HEK293 (cell line): ENCODE measurements at regions not wholly inside any gene's neighbourhood (a gene's known extent, or its start where the extent isn't known, plus 50 kb on each side); places are given as distances from the start of the nearest gene placed in this dataset.

Experiments used
- CTCF ChIA-PET: fragments of 350-600 bp; formaldehyde crosslinking; extraction: SDS; loops from one replicate; lab custom pipeline; 2021; ENCODE audit warnings: antibody characterized with exemption; lab: Yijun Ruan, JAX
- POLR2A ChIA-PET: fragments of 300-600 bp; formaldehyde crosslinking; extraction: SDS; loops from one replicate; lab custom pipeline; 2020; ENCODE audit warnings: antibody characterized with exemption, inconsistent platforms; lab: Yijun Ruan, JAX
- H3K27ac ChIP-seq: fragments of 200-500 bp; sonication (Bioruptor generic); 2 replicates; pipeline ENCODE4 v1.5.1; 2014; ENCODE audit warnings: low read depth, low read length, control low read depth, inconsistent platforms; ENCODE audit errors: extremely low read depth
- H3K36me3 ChIP-seq, 2 experiments: fragments of 200-500 bp in 1 of 2; sonication (Bioruptor generic) in 1 of 2; 1 replicate in 1 of 2; 2 replicates in 1 of 2; pipeline ENCODE4 v1.5.1; 2014 to 2017; ENCODE audit warnings: inconsistent platforms in 2 of 2, low read length in 2 of 2; ENCODE audit not compliant: control insufficient read depth in 2 of 2, insufficient read depth in 1 of 2
- H3K4me1 ChIP-seq: fragments of 200-500 bp; sonication (Bioruptor generic); 2 replicates; pipeline ENCODE4 v1.5.1; 2014; ENCODE audit warnings: mild to moderate bottlenecking, low read length, inconsistent platforms; ENCODE audit not compliant: control insufficient read depth, insufficient read depth
- H3K4me3 ChIP-seq: 2 replicates; pipeline ENCODE4 v1.5.1; 2011; ENCODE audit warnings: low read depth, mild to moderate bottlenecking, control low read depth, low read length, moderate library complexity
- H3K9me3 ChIP-seq: fragments of 200-500 bp; sonication (Bioruptor generic); 2 replicates; pipeline ENCODE4 v1.5.1; 2014; ENCODE audit warnings: low read depth, low read length, inconsistent platforms; ENCODE audit not compliant: control insufficient read depth, insufficient read depth
- GLIS2 ChIP-seq: fragments of 450-650 bp; formaldehyde crosslinking; IDR thresholded peaks from 2 replicates; pipeline ENCODE4 v1.5.1; 2016; ENCODE audit warnings: missing biosample characterization, missing genetic modification characterization
- HOXA7 ChIP-seq: sonication (generic); formaldehyde crosslinking; IDR thresholded peaks from 2 replicates; pipeline ENCODE4 v1.8.1; 2022; ENCODE audit warnings: missing genetic modification reagents, borderline replicate concordance
- MYNN ChIP-seq: fragments of 450-650 bp; formaldehyde crosslinking; IDR thresholded peaks from 2 replicates; pipeline ENCODE4 v1.5.1; 2016; ENCODE audit warnings: missing biosample characterization, missing genetic modification characterization, borderline replicate concordance
- TCF7L2 ChIP-seq: IDR thresholded peaks from 2 replicates; pipeline ENCODE4 v1.6.1; 2011; ENCODE audit warnings: low read depth, mild to moderate bottlenecking, inconsistent platforms, low read length, moderate library complexity, borderline replicate concordance
- ZFP41 ChIP-seq: fragments of 450-650 bp; formaldehyde crosslinking; IDR thresholded peaks from 2 replicates; pipeline ENCODE4 v1.5.1; 2016; ENCODE audit warnings: missing biosample characterization, missing genetic modification characterization, borderline replicate concordance
- ZNF132 ChIP-seq: fragments of 450-650 bp; formaldehyde crosslinking; IDR thresholded peaks from 2 replicates; pipeline ENCODE4 v1.5.1; 2017; ENCODE audit warnings: missing biosample characterization, missing genetic modification characterization, borderline replicate concordance
- ZNF157 ChIP-seq: fragments of 450-650 bp; formaldehyde crosslinking; IDR thresholded peaks from 2 replicates; pipeline ENCODE4 v1.5.1; 2016; ENCODE audit warnings: missing biosample characterization, missing genetic modification characterization
- ZNF169 ChIP-seq: fragments of 450-650 bp; formaldehyde crosslinking; IDR thresholded peaks from 2 replicates; pipeline ENCODE4 v1.5.1; 2016; ENCODE audit warnings: missing biosample characterization, missing genetic modification characterization
- ZNF174 ChIP-seq: fragments of 450-650 bp; formaldehyde crosslinking; IDR thresholded peaks from 2 replicates; pipeline ENCODE4 v1.5.0; 2017; ENCODE audit warnings: missing biosample characterization, mild to moderate bottlenecking, missing genetic modification characterization
- ZNF175 ChIP-seq: fragments of 450-650 bp; formaldehyde crosslinking; IDR thresholded peaks from 2 replicates; pipeline ENCODE4 v1.5.1; 2016; ENCODE audit warnings: missing biosample characterization, missing genetic modification characterization
- ZNF19 ChIP-seq: fragments of 450-650 bp; formaldehyde crosslinking; IDR thresholded peaks from 2 replicates; pipeline ENCODE4; 2016; ENCODE audit warnings: missing biosample characterization, missing genetic modification characterization, low read depth
- ZNF2 ChIP-seq: fragments of 450-650 bp; formaldehyde crosslinking; IDR thresholded peaks from 2 replicates; pipeline ENCODE4 v1.5.1; 2016; ENCODE audit warnings: missing biosample characterization, missing genetic modification characterization
- ZNF211 ChIP-seq: fragments of 450-650 bp; formaldehyde crosslinking; IDR thresholded peaks from 2 replicates; pipeline ENCODE4 v1.5.1; 2016; ENCODE audit warnings: low read depth, missing biosample characterization, missing genetic modification characterization
- ZNF311 ChIP-seq: fragments of 450-650 bp; formaldehyde crosslinking; IDR thresholded peaks from 2 replicates; pipeline ENCODE4 v1.5.1; 2017; ENCODE audit warnings: missing biosample characterization, missing genetic modification characterization, borderline replicate concordance
- ZNF335 ChIP-seq: fragments of 450-650 bp; formaldehyde crosslinking; conservative IDR thresholded peaks from 2 replicates; pipeline ENCODE4 v1.5.1; 2016; ENCODE audit warnings: missing biosample characterization, missing genetic modification characterization
- ZNF394 ChIP-seq: fragments of 450-650 bp; formaldehyde crosslinking; IDR thresholded peaks from 2 replicates; pipeline ENCODE4 v1.5.1; 2016; ENCODE audit warnings: missing biosample characterization, missing genetic modification characterization, mild to moderate bottlenecking, moderate library complexity, borderline replicate concordance
- ZNF549 ChIP-seq: fragments of 450-650 bp; IDR thresholded peaks from 2 replicates; pipeline ENCODE4 v1.5.1; 2018; ENCODE audit warnings: missing biosample characterization, missing genetic modification characterization, mild to moderate bottlenecking, inconsistent platforms, moderate library complexity
- ZNF558 ChIP-seq: fragments of 450-650 bp; formaldehyde crosslinking; IDR thresholded peaks from 2 replicates; pipeline ENCODE4 v1.5.1; 2016; ENCODE audit warnings: missing biosample characterization, missing genetic modification characterization
- ZNF624 ChIP-seq: fragments of 450-650 bp; formaldehyde crosslinking; IDR thresholded peaks from 2 replicates; pipeline ENCODE4 v1.5.1; 2017; ENCODE audit warnings: missing biosample characterization, missing genetic modification characterization
- ZNF664 ChIP-seq: fragments of 450-650 bp; formaldehyde crosslinking; IDR thresholded peaks from 2 replicates; pipeline ENCODE4 v1.5.1; 2016; ENCODE audit warnings: missing biosample characterization, missing genetic modification characterization
- ZNF670 ChIP-seq: fragments of 450-650 bp; formaldehyde crosslinking; IDR thresholded peaks from 2 replicates; pipeline ENCODE4 v1.5.1; 2016; ENCODE audit warnings: missing biosample characterization, missing genetic modification characterization, low read depth
- TF ChIP-seq, protein P1 (sequence below): fragments of 450-650 bp; formaldehyde crosslinking; IDR thresholded peaks from 2 replicates; pipeline ENCODE4 v1.5.1; 2016; ENCODE audit warnings: missing biosample characterization, missing genetic modification characterization
- TF ChIP-seq, protein P2 (sequence below): fragments of 450-650 bp; formaldehyde crosslinking; IDR thresholded peaks from 2 replicates; pipeline ENCODE4 v1.5.1; 2016; ENCODE audit warnings: missing biosample characterization, missing genetic modification characterization
- TF ChIP-seq, protein P3 (sequence below): fragments of 450-650 bp; formaldehyde crosslinking; IDR thresholded peaks from 2 replicates; pipeline ENCODE4 v1.5.1; 2017; ENCODE audit warnings: missing biosample characterization, mild to moderate bottlenecking, missing genetic modification characterization, moderate library complexity

GRCh38 chr4:17058916-17059741 lies 160.7 kb upstream of the LDB2 start (continued):
- TF ChIP-seq ZNF558 (no peak), TCF7L2 (no peak), ZNF670 (tag by site-specific recombination) (no peak), ZNF175 (no peak), ZNF132 (tag by site-specific recombination) (no peak), ZNF174 (no peak), ZNF169 (tag by site-specific recombination) (no peak), ZNF19 (tag by site-specific recombination) (no peak), ZNF2 (tag by site-specific recombination) (no peak)
- TF ChIP-seq, protein P1, sequence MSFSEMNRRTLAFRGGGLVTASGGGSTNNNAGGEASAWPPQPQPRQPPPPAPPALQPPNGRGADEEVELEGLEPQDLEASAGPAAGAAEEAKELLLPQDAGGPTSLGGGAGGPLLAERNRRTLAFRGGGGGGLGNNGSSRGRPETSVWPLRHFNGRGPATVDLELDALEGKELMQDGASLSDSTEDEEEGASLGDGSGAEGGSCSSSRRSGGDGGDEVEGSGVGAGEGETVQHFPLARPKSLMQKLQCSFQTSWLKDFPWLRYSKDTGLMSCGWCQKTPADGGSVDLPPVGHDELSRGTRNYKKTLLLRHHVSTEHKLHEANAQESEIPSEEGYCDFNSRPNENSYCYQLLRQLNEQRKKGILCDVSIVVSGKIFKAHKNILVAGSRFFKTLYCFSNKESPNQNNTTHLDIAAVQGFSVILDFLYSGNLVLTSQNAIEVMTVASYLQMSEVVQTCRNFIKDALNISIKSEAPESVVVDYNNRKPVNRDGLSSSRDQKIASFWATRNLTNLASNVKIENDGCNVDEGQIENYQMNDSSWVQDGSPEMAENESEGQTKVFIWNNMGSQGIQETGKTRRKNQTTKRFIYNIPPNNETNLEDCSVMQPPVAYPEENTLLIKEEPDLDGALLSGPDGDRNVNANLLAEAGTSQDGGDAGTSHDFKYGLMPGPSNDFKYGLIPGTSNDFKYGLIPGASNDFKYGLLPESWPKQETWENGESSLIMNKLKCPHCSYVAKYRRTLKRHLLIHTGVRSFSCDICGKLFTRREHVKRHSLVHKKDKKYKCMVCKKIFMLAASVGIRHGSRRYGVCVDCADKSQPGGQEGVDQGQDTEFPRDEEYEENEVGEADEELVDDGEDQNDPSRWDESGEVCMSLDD (tag by site-specific recombination): no peak

DNA sequence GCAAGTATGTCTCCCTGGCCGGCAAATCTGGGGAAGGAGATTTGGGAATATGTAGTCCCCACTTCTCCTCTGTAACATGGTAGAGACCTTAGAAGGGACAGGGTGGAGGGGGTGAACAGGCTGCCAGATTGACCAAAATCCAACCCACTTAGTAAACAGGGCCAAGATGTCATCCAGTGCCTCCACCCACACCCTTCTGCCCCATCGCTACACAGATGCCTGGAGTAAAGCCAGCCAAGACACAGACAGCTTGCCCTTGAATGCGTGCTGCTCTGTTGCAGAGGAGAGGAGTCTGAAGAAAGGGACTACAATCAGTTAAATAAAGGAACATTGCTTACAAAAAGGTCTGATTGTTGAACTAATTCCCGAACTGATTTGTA lies 160.1 kb upstream of the LDB2 start:
- H3K9me3 ChIP-seq: no peaks in the 10 kb centered on the region
- CTCF ChIA-PET: no interaction called here
- TF ChIP-seq, protein P2, sequence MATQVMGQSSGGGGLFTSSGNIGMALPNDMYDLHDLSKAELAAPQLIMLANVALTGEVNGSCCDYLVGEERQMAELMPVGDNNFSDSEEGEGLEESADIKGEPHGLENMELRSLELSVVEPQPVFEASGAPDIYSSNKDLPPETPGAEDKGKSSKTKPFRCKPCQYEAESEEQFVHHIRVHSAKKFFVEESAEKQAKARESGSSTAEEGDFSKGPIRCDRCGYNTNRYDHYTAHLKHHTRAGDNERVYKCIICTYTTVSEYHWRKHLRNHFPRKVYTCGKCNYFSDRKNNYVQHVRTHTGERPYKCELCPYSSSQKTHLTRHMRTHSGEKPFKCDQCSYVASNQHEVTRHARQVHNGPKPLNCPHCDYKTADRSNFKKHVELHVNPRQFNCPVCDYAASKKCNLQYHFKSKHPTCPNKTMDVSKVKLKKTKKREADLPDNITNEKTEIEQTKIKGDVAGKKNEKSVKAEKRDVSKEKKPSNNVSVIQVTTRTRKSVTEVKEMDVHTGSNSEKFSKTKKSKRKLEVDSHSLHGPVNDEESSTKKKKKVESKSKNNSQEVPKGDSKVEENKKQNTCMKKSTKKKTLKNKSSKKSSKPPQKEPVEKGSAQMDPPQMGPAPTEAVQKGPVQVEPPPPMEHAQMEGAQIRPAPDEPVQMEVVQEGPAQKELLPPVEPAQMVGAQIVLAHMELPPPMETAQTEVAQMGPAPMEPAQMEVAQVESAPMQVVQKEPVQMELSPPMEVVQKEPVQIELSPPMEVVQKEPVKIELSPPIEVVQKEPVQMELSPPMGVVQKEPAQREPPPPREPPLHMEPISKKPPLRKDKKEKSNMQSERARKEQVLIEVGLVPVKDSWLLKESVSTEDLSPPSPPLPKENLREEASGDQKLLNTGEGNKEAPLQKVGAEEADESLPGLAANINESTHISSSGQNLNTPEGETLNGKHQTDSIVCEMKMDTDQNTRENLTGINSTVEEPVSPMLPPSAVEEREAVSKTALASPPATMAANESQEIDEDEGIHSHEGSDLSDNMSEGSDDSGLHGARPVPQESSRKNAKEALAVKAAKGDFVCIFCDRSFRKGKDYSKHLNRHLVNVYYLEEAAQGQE (tag by site-specific recombination): no peak
- TF ChIP-seq GLIS2 (tag by site-specific recombination): no peak
- no peaks in the 10 kb centered on the region for H3K4me1 ChIP-seq
- no peaks in the 10 kb centered on the region for H3K36me3 ChIP-seq
- no peak overlapping the region for H3K4me3 ChIP-seq
- H3K27ac ChIP-seq: no peak overlapping the region
- POLR2A ChIA-PET: no interaction called here

- no peaks in the 10 kb centered on the region for H3K4me1 ChIP-seq
- TF ChIP-seq ZNF664 (tag by site-specific recombination) (no peak), MYNN (tag by site-specific recombination) (no peak), ZFP41 (no peak), ZNF211 (tag by site-specific recombination) (no peak), ZNF624 (tag by site-specific recombination) (no peak), ZNF670 (tag by site-specific recombination) (no peak), ZNF157 (tag by site-specific recombination) (no peak), HOXA7 (CRISPR knock-in tag) (no peak), ZNF335 (tag by site-specific recombination) (no peak), ZNF549 (tag by site-specific recombination) (no peak), ZNF311 (tag by site-specific recombination) (no peak), ZNF394 (tag by site-specific recombination) (no peak)
- TF ChIP-seq, protein P3, sequence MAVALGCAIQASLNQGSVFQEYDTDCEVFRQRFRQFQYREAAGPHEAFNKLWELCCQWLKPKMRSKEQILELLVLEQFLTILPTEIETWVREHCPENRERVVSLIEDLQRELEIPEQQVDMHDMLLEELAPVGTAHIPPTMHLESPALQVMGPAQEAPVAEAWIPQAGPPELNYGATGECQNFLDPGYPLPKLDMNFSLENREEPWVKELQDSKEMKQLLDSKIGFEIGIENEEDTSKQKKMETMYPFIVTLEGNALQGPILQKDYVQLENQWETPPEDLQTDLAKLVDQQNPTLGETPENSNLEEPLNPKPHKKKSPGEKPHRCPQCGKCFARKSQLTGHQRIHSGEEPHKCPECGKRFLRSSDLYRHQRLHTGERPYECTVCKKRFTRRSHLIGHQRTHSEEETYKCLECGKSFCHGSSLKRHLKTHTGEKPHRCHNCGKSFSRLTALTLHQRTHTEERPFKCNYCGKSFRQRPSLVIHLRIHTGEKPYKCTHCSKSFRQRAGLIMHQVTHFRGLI: no peak
- no peaks in the 10 kb centered on the region for H3K9me3 ChIP-seq
- no peaks in the 10 kb centered on the region for H3K36me3 ChIP-seq
- H3K4me3 ChIP-seq: no peak overlapping the region
- ChIA-PET POLR2A (no interaction called here), CTCF (interaction anchor here (0.6 kb wide), 1 partner anchor 859 kb away, joined by 3 read pairs; no protein-coding TSS in a partner anchor)
- H3K27ac ChIP-seq: no peak overlapping the region
These were observed 158.6 kb upstream of the LDB2 start for GRCh38 chr4:17057035-17057434.
